B cell (primary cell): ENCODE measurements at regions not wholly inside any gene's neighbourhood (a gene's known extent, or its start where the extent isn't known, plus 50 kb on each side); places are given as distances from the start of the nearest gene placed in this dataset.

ENCODE experiments used
- ATAC-seq: fragments of 200-7000 bp; cut with Tn5 transposase; one replicate; pipeline ENCODE4 v1.10.0; 2021; ENCODE audit warnings: low read depth, mild to moderate bottlenecking, moderate number of reproducible peaks, moderate library complexity
- CTCF ChIA-PET: fragments of 350-600 bp; sonication (Branson Sonifier 250); formaldehyde crosslinking; loops from one replicate; lab custom pipeline; 2021; ENCODE audit warnings: antibody characterized with exemption, inconsistent platforms; lab: Charles Lee
- POLR2A ChIA-PET: fragments of 350-600 bp; sonication (Branson Sonifier 250); formaldehyde crosslinking; loops from one replicate; lab custom pipeline; 2021; ENCODE audit warnings: antibody characterized with exemption; lab: Charles Lee
- DNase-seq: peaks from one replicate; pipeline ENCODE4 v3.0.0; 2013
- H2AFZ ChIP-seq: 2 replicates; pipeline ENCODE4 v1.6.1; 2012; ENCODE audit warnings: mild to moderate bottlenecking, low read depth, low read length; ENCODE audit not compliant: insufficient read depth, poor library complexity, severe bottlenecking
- H3K27ac ChIP-seq, 2 donors: 1 replicate in 1 of 2; 2 replicates in 1 of 2; pipeline ENCODE4 v1.5.1; 2012 to 2013; ENCODE audit warnings: low read length in 2 of 2, mild to moderate bottlenecking in 2 of 2, moderate library complexity in 1 of 2
- H3K27me3 ChIP-seq, 4 experiments: fragments of 200-600 bp in 1 of 4; sonication (generic) in 1 of 4; replicated peaks in 1 of 4; 1 replicate in 2 of 4; 2 replicates in 2 of 4; pipeline versions ENCODE4 v1.6.1 to v1.7.0; 2013 to 2016; ENCODE audit warnings: low read length in 3 of 4, mild to moderate bottlenecking in 2 of 4, mixed read lengths in 1 of 4, moderate library complexity in 1 of 4; ENCODE audit not compliant: insufficient read depth in 4 of 4, control insufficient read depth in 3 of 4; ENCODE audit errors: control extremely low read depth in 1 of 4
- H3K36me3 ChIP-seq, 2 experiments: replicated peaks in 1 of 2; 1 replicate in 1 of 2; 2 replicates in 1 of 2; pipeline versions ENCODE4 v1.6.1 to v1.7.1; 2013; ENCODE audit warnings: low read length in 1 of 2; ENCODE audit not compliant: insufficient read depth in 2 of 2, control insufficient read depth in 1 of 2; ENCODE audit errors: control extremely low read depth in 1 of 2, extremely low read depth in 1 of 2
- H3K4me1 ChIP-seq, 2 donors: fragments of 200-600 bp in 1 of 2; sonication (generic) in 1 of 2; 1 replicate in 1 of 2; 2 replicates in 1 of 2; pipeline versions ENCODE4 v1.5.1 to v1.6.1; 2013 to 2017; ENCODE audit warnings: low read length in 2 of 2; ENCODE audit not compliant: control insufficient read depth in 2 of 2, insufficient read depth in 2 of 2
- H3K4me2 ChIP-seq: replicated peaks from 2 replicates; pipeline ENCODE3; 2012; ENCODE audit warnings: mild to moderate bottlenecking, low read depth, low read length; ENCODE audit not compliant: poor library complexity, severe bottlenecking
- H3K4me3 ChIP-seq, 5 experiments: fragments of 200-600 bp in 1 of 5; sonication (generic) in 1 of 5; 1 replicate in 3 of 5; 2 replicates in 2 of 5; pipeline versions ENCODE4 v1.5.1 to v1.7.0; 2011 to 2016; ENCODE audit warnings: low read length in 4 of 5, mild to moderate bottlenecking in 4 of 5, low read depth in 2 of 5, control low read depth in 1 of 5, moderate library complexity in 1 of 5; ENCODE audit not compliant: insufficient read depth in 1 of 5; ENCODE audit errors: control extremely low read depth in 1 of 5, extremely low read depth in 1 of 5
- H3K79me2 ChIP-seq: fragments of 200-600 bp; sonication (generic); one replicate; pipeline ENCODE4 v1.6.0; 2016; ENCODE audit warnings: low read length; ENCODE audit not compliant: control insufficient read depth, insufficient read depth
- H3K9ac ChIP-seq: fragments of 200-600 bp; sonication (generic); 2 replicates; pipeline ENCODE4 v1.6.1; 2017; ENCODE audit warnings: mild to moderate bottlenecking, low read length, moderate library complexity
- H3K9me3 ChIP-seq, 3 donors: one replicate each; pipeline versions ENCODE4 v1.6.1 to v1.7.1; 2013; ENCODE audit warnings: low read length in 2 of 3; ENCODE audit not compliant: control insufficient read depth in 2 of 3, insufficient read depth in 1 of 3; ENCODE audit errors: control extremely low read depth in 1 of 3
- H4K20me1 ChIP-seq: 2 replicates; pipeline ENCODE4 v1.6.0; 2012; ENCODE audit warnings: mild to moderate bottlenecking, low read length; ENCODE audit not compliant: insufficient read depth, control insufficient read depth, poor library complexity, severe bottlenecking
- H3K27ac Mint-ChIP-seq: one replicate; pipeline ENCODE4 v1.8.0; 2021; ENCODE audit warnings: mixed read lengths
- H3K27me3 Mint-ChIP-seq: one replicate; pipeline ENCODE4 v1.8.0; 2021; ENCODE audit warnings: mixed read lengths
- H3K4me1 Mint-ChIP-seq: one replicate; pipeline ENCODE4 v1.8.0; 2021; ENCODE audit warnings: mixed read lengths
- H3K4me3 Mint-ChIP-seq: one replicate; pipeline ENCODE4 v1.8.0; 2021; ENCODE audit warnings: mixed read lengths
- H3K9me3 Mint-ChIP-seq: one replicate; pipeline ENCODE4 v1.8.0; 2022; ENCODE audit warnings: mixed read lengths; ENCODE audit not compliant: insufficient read depth
- CTCF ChIP-seq: fragments of 200-600 bp; IDR thresholded peaks from one replicate; pipeline ENCODE4 v1.8.0; 2022; ENCODE audit warnings: antibody characterized with exemption, mild to moderate bottlenecking
- EZH2 ChIP-seq: IDR thresholded peaks from 2 replicates; pipeline ENCODE4 v1.6.1; 2012; ENCODE audit warnings: borderline replicate concordance, low read depth, mild to moderate bottlenecking, moderate library complexity, low read length; ENCODE audit not compliant: insufficient read depth, poor library complexity, severe bottlenecking
- WGBS: methylation state at CpG from one replicate; pipeline ENCODE4 v1.1.5; 2013; ENCODE audit warnings: missing lambda C conversion rate; ENCODE audit not compliant: insufficient coverage; 5-methylcytosine and 5-hydroxymethylcytosine counted together
- intact Hi-C: fragments of 100-400 bp; cut with micrococcal nuclease; formaldehyde crosslinking; loops from one replicate; pipeline ENCODE4 v1.10.0; 2022

DNA sequence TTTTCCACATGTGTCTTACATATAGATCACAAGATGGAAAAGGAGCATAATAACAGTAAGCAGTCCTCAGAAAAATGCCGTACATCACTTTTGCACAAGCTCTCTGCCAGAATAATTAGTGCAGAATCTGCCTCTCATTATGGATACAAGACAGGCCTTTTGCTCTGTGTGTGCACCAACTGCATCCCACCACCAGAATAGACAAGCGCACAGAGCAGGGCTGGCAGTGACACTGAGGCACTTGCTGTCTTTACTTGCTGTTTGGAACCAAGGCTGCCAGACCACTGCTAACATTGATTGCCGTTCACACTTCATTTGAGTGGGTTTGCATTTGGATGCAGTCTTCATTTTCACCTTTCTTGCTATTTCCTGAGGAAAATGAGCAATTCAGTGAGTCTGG, 741.3 kb downstream of the TLE1 start:
- ATAC-seq (no peak), DNase-seq (no peak)
- no peak overlapping the region for H3K9ac ChIP-seq
- ChIA-PET CTCF (interaction anchor here (0.6 kb wide), 1 partner anchor 1927 kb away, joined by 3 read pairs; no protein-coding TSS in a partner anchor), POLR2A (no interaction called here)
- H2AFZ ChIP-seq, result no peak overlapping the region
- H3K4me3 ChIP-seq, result no peak overlapping the region
- TF ChIP-seq EZH2 (no peak), CTCF (no peak)
- H3K27me3 ChIP-seq, result no peaks in the 10 kb centered on the region
- no peaks in the 10 kb centered on the region for H3K4me1 ChIP-seq
- WGBS, result 93% methylated on average over 3 of the region's 3 CpGs
- no peak overlapping the region for H3K4me2 ChIP-seq
- H3K4me1 Mint-ChIP-seq, result no peaks in the 10 kb centered on the region
- H4K20me1 ChIP-seq, result no peaks in the 10 kb centered on the region
- no peak overlapping the region for H3K4me3 Mint-ChIP-seq
- H3K27me3 Mint-ChIP-seq, result no peaks in the 10 kb centered on the region
- H3K27ac Mint-ChIP-seq, result no peak overlapping the region
- H3K9me3 ChIP-seq, result no peaks in the 10 kb centered on the region
- H3K36me3 ChIP-seq, result no peaks in the 10 kb centered on the region
- intact Hi-C loops, result no loop called here
- H3K9me3 Mint-ChIP-seq, result no peaks in the 10 kb centered on the region
- no peak overlapping the region for H3K27ac ChIP-seq
- H3K79me2 ChIP-seq, result no peaks in the 10 kb centered on the region

- CTCF ChIA-PET, result interaction anchor here (1.3 kb wide), 1 partner anchor 31 kb away, joined by 3 read pairs; no protein-coding TSS in a partner anchor
Measured at GRCh38 chr9:80946496-80947170, 742.7 kb downstream of the TLE1 start.

More at GRCh38 chr9:80946496-80947170, 742.7 kb downstream of the TLE1 start:
- Histone ChIP-seq H3K9ac (no peak overlapping the region), H3K9me3 (no peaks in the 10 kb centered on the region), H3K36me3 (no peaks in the 10 kb centered on the region), H3K4me3 (no peak overlapping the region), H3K27me3 (no peaks in the 10 kb centered on the region), H3K4me2 (no peak overlapping the region), H3K27ac (no peak overlapping the region), H3K4me1 (no peaks in the 10 kb centered on the region), H2AFZ (no peak overlapping the region), H4K20me1 (no peaks in the 10 kb centered on the region), H3K79me2 (no peaks in the 10 kb centered on the region)
- ATAC-seq (no peak), DNase-seq (no peak)
- intact Hi-C loops, result no loop called here
- TF ChIP-seq CTCF, result no peak
- TF ChIP-seq EZH2, result no peak
- POLR2A ChIA-PET, result no interaction called here
- H3K4me1 Mint-ChIP-seq, result no peaks in the 10 kb centered on the region
- no peaks in the 10 kb centered on the region for H3K27me3 Mint-ChIP-seq
- no peak overlapping the region for H3K27ac Mint-ChIP-seq
- no peaks in the 10 kb centered on the region for H3K9me3 Mint-ChIP-seq
- no CpG with 5 or more reads among the region's 1 CpG for WGBS
- H3K4me3 Mint-ChIP-seq, result no peak overlapping the region
